GM21528 (cell line): ENCODE measurements at regions not wholly inside any gene's neighbourhood (a gene's known extent, or its start where the extent isn't known, plus 50 kb on each side); places are given as distances from the start of the nearest gene placed in this dataset.
"Not testable (repeated sequence)": the region's sequence is repeated elsewhere in the genome, so short reads cannot be mapped to it uniquely, and the experiment has no call there.

Experiments used
- ATAC-seq: cut with Tn5 transposase; IDR thresholded peaks from one replicate; pipeline ENCODE4 v1.9.1; 2021; ENCODE audit warnings: mild to moderate bottlenecking, moderate library complexity; ENCODE audit not compliant: unreplicated experiment, low FRiP score

DNA sequence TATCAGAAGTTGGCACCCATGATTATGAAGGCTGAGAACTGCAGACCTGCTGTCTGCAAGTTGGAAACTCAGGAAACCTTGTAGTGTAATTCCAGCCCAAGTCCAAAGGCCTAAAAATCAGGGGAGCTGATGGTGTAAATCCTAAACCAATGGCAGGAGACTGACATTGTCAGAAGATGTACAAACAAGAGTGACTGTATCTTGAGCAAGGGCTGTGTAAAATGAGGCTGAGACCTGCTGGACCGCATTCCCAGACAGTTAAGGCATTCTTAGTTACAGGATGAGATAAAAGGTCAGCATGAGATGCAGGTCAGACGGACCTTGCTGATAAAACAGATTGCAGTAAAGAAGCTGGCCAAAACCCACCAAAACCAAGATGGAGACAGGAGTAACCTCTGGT, 147.7 kb downstream of the COG6 start:
- ATAC-seq = no peak

DNA sequence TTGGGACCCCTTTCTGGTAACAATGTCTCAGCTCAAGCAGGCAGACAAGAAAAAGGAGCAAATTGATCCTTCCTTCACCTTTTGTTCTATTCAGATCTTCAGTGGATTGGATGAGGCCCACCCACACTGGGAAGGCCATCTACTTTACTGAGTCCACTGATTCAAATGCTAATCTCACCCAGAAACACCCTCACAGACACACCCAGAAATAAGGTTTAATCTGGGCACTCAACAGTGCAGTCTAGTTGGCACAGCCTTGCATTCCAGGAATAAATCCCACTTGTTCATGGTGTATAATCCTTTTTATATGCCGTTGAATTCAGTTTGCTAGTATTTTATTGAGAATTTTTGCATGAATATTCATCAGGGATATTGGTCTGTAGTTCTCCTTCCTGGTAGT, 148.4 kb downstream of the COG6 start:
- no peak for ATAC-seq

DNA sequence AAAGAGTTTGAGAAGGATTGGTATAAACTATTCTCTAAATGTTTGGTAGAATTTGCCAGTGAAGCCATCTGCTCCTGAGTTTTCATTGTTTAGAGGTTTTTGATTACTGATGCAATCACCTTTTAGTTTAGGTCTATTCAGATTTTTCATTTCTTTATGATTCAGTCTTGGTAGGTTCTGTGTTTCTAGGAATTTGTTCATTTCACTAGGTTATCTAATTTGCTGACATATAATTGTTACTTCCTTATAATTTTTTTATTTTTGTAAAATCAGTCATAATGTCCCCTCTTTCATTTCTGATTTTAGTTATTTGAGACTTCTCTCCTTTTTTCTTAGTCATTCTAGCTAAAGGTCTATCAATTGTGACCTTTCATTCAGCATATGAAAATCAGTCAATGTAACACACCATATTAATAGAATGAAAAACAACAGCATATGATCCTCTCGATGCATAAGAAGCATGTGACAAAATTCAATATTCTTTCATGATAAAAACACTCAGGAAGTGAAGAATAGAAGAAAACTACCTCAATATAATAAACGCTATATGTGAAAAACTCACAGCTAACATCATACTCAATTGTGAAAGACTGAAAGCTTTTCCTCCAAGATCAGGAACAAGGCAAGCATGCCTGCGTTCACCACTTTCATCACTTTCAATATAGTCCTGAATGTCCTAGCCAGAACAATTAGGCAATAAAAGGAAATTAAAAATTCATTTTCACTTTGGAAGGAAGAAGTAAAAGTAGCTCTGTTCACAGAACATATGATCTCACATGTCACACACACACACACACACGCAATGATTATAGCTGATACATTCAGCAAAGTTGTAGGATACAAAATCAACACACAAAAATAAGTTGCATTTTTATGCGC, 149.1 kb downstream of the COG6 start:
- no peak for ATAC-seq

DNA sequence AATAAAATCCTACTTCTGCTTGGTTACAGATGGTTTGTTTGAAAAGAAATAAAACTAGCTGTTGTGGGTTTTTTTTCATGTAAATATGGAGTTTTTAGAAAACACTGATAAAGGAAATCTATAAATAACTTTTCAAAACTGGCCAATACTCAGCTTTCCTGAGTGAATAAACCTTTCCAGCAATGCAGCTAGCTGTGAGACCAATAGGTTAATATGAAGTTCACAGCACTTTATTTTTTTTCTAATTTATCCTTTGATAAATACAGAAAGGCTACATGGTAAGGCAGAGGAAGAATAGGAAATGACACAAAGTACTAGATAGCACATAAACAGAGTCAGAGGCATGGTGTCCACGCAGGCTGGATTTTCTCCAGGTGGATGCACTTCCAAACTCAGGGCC, 154.0 kb downstream of the COG6 start:
- ATAC-seq = no peak

DNA sequence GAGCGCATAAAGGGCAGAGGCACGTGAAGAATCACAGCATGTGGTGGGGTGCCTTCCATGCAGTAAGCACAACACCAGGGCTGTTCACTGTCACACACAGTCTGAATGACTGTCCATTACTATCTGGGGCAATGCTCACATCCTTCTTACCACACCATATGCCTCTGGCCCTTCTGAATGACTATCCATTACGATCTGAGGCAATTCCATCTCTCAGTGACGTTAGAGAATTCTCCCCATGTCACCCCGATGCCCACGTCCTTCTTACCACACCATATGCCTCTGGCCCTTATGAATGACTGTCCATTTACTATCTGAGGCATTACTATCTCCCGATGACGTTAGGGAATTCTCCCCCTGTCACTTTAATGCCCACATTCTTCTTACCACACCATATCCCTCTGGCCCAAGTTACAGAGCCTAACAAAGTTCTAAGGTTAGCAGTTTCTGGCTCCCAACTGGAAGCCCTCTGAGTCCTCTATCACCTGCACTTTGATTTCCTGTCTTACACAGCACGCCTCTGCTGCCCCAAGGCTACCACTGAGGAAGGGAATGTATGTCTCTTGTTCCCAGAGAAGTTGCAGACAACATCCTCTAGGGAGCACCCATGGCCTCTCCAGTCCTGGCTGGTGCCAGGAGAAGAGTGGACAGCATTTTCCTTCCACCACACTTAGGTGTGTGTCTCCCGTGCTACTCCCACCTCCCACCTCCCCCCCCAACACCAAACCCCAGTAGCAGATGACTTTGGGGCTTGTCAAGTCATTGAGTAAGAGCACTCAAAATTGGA, 154.8 kb downstream of the COG6 start:
- no peak for ATAC-seq

DNA sequence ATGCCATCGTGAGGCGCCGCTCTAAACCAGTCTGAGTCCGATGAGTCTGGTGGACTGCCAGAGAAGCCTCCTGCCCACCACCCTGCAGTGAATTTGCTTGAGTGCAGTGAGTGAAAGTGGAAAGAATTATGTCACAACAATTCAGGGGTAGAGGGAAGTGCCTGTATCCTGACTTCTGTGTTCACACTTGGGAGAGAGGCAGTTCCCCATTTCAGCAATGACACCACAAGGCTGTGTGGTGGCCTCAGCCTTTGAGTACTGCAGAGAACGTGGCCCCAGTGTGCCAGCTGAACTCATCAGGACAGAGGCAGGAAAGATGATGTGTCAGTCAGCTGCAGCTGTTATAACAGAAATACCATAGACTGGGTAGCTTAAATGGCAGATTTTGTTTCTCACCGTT, 155.6 kb downstream of the COG6 start:
- no peak for ATAC-seq

DNA sequence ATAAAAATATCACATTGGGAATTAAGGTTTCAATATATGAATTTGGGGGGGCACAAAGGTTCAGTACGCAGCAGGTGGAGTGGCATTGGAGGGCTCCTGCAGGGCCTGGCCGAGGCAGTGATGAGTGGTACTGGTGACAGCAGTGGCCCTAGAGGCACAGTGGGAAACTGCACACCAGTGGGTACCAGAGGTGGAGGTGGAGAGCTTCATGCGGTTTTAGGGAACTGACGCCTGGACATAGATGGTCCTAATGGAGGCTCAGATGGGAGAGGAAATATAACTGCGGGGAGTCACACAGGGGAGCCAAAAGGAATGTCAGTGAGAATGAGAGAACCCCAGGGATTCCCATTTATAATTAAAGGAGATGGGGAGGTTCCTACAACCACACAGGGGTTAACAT, 156.2 kb downstream of the COG6 start:
- no peak for ATAC-seq

DNA sequence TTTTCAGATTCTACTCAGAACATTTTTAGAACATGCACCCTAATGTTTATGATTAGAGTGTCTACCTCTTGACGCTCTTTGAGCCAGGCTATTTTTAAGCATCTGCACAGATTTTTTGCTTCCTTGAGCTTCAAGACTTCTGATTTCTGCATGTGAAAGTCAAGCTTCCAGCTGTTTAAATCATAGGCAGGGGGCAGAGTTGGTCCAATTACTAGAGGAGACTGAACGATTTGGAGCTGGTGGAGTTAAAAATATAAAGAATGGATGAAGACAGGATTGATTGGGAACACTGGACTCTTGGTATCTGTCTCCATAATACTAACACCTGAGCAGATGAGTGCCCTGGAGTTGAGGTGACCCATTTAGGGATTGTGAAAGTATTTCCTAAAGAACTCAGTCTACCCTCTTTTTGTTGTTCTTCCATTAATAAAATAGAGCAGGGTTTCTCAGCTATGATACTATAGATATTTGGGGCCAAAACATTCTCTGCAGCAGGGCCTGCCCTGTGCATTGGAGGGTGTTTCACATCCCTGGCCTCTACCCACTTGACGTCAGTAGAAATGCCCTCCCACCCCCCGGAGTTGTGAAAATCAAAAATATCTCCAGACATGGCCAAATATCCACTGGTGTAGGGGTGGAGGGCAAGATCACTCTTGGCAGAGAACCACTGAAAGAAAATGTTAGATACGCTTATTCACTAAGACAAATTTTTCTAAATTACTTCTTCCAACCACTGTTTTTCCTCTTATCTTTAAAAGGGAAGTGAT, 160.1 kb downstream of the COG6 start:
- no peak for ATAC-seq

DNA sequence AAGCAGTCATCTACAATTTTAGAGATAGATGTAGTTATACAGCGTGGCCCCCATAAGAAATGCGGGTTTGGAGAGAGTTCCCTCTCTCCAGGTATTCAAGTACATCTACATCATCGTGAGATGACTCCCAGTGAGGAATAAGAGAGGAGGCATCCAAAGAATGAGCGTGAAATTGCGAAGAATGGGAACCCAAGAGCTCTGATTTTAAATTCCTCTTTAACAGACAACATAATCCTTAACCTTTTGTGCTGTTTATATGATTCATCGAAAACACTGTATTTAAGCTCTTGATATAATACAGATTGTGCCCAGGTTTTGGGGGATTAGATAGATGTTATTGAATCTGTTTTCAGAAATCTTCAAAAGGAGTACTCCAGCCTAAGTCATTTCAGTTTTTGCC, 161.5 kb downstream of the COG6 start:
- no peak for ATAC-seq

DNA sequence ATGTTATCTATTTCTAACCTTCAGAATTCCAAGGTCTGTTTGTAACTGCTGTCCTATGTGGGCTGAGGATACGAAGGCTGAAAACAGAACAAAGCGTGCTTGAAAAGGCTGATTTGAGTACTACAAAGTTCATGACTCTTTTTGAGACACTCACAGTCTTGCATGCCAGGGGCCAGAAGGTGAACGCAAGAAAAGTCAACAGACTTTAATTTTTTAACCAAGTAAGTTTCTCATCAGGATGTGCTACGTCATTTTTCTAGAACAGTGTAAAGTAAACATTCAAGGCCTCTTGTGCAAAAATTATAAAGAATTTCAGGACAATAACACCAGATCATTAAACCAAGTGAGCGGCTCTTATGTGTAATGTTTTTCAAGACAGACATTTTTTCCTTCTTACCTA, 163.5 kb downstream of the COG6 start:
- no peak for ATAC-seq

DNA sequence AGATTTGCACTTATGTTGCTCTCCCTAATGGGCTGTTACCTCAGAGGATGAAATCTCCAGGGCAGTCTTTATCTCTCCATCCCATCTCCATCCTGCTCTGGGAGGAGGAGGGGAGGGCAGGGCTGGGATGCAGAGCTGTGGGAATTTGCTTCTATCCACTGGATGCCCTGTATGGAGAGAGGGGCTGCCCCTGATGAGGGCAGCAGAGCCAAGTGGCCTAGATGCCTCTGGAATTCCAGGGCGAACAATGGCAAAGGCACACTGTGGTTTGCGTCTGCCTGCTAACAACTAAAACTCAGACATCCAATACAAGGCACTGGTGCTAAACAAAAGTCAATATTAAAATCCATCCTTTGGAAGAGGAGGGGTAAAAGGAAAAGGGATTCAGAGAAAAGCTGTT, 165.1 kb downstream of the COG6 start:
- no peak for ATAC-seq

DNA sequence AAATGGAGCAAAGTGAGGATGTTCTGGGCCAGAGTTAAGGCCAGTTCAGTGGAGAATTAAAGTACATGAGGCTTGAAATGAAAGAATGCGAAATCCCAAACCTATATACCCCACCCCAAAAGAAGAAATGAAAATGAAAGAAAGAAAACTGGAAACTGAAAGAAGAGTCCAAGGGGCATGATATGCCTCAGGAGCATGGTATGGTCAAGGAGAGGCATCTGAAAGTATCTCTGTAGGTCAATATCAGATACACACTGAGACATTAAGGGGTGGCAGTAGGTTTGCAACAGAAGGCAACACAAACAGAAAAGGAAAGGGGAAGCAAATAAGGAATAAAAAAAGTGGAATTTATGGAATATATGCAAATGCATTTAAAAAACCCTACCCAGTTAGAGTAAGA, 166.5 kb downstream of the COG6 start:
- ATAC-seq = no peak

DNA sequence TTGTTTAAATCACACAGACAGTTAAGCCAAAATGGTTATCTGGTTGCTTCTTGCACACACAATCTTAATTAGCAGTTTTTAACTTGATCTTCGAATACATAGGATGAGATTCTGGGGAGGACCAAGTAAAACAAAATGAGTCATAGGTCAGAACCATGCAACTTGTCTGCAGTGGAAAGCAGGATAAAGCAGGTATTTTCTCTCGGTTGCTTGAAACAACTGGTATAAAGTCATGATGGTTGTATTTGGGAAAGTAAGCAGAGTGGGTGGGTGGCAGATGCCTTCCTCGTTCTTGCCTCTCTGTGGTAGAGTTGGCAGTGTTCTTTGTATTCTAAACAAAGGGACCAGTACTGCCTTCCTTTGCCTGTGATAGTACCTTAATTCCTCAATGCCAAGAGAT, 167.0 kb downstream of the COG6 start:
- no peak for ATAC-seq

DNA sequence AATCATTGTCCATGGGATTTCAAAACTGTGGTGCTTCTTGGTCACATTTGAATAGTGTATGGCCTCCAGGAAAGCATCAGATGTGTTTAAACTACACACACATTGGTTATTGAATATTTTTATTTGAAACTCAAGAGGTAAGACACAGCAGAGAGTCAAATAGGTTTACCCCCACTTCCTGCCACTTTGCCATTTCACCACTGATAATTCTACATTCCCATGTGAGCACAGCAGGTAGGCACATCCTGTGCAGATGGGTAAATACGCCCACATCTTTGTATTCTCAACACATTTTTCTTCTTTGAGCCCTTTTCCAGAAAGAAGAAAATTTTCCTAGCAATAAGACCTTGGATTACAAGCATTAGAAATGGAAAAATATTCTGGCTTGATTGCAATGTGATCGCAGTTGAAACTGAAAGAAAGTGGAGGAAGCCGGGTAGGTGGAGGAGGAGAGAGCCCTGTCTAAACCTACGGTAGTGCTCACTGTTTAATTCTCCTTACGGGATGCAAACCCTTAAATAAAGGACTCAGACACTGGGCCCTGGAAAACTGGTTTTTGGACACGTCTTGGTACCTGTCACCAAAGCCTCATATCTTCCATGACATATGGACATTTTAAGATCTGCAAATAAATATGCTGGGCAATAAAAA, 167.7 kb downstream of the COG6 start:
- no peak for ATAC-seq

DNA sequence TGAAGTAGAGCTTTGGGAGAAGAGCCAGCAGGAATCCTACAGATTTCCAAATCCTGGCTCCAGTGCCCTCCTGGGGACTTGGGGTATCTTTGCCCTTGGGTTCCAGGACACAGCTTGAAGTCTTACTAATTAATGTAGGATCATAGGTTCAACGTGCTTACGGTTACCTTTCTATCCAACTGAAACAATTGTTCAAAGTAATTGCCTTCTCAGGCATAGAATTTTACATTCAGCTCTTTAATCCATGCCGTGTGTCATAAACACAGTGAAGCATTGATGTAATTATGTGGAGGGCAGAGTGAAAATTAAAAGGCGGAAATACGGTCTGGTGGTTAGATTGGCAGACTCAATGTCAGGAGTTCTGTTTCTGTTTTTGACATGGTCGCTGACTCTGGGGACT, 170.4 kb downstream of the COG6 start:
- ATAC-seq = no peak

DNA sequence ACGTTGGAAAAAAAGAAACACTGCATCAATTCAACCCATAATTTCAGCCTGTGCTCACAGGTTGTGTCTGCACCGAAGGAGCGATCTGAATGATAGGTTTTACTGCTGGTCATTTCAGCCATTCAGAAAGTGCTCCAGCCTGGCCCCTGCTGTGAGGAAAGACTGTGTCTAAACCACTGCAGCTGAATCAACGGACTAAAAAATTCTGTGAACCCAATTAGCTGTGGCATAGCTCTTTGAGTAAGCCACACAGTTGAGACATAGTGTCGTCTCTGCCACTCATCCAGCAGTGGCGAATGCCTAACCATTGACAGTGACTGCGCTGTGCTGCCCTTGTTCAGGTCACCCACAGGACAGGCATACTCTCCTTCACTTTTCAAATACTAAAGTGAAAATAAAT, 179.8 kb downstream of the COG6 start:
- no peak for ATAC-seq

DNA sequence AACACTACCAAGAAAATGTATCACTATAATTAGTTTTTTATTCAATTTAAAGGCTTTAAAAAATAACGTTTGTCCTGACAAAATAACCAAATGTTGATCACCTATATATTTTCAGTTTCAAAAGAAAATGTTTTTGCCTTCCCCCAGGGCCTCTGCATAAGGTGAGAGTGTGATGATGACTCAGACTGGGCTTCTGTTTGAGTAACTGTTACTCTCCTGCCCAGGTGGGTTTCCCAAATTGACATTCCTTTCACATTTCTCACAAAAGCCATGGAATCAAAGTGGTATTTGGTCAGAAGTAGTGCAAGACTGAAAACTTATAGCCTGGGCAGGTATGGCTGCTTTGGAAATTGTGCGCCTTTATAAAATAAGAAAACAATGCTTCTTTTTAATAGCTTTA, 180.6 kb downstream of the COG6 start:
- ATAC-seq = no peak

DNA sequence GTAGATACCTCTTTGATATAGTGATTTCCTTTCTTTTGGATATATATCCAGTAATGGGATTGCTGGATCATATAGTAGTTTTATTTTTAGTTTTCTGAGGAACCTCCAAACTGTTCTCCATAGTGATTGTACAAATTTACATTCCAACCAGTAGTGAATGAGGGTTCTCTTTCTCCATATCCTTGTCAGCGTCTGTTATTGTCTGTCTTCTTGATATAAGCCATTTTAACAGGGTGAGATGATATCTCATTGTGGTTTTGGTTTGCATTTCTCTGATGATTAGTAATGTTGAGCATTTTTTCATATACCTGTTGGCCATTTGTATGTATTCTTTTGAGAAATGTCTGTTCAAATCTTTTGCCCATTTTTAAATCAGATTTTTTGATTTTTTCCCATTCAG, 182.4 kb downstream of the COG6 start:
- ATAC-seq = not testable (repeated sequence)

DNA sequence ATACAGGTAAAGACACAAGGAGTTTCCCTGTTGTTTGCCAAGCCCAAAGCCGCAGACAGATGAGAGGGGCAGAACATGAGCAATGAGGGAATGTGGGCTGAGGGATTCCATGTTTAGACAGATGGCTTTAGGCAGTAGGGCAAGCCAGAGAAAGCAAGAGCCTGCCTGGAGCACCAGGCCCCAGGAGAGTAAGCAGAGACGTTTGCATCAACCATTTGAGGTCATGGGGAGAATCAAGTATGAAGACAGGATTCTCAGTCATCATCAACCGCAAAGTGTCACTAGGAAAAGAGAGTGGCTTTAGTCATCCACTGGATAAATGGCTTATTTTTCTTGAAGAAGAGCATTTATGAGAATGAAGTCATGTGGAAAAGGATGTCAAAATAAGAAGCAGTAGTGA, 184.7 kb downstream of the COG6 start:
- no peak for ATAC-seq

DNA sequence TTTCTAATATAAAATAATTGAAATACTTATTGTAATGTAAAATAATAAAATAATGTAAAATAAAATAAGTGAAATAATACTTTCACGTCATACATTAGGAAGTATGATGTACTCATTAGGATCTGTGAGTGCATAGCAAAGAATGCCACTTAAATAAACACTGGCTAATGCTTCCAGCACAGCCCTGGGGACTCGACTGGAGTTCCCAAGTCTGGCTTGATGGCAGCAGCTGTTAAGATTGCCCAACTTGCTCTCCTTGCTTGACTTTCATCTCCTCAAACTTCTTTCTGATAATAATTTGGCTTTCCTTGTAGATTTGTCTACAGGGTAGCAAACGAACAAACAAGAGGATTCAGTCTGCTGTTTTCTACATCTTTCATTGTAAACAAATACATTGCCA, 191.9 kb downstream of the COG6 start:
- ATAC-seq = no peak

DNA sequence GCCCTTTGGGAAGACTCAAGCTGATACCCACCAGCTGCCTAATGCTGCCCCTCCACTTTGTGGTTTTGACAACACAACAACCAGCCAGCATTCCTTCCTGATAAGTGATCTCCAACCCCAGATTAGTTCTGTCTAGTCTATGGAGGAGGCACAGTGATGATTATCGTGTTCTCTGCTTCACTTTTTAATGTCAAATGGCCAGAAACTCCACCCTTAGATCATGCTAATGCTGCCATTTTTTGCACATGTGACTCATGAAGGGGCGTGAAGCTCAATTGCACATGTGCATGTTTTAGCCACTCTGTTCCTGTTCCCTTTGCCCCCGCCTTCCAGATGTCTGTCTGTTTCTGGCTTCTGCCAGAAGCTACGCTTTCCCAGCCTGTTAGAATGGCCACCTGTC, 199.8 kb downstream of the COG6 start:
- ATAC-seq = no peak
